Keratinocyte (primary cell): ENCODE measurements at regions not wholly inside any gene's neighbourhood (a gene's known extent, or its start where the extent isn't known, plus 50 kb on each side); places are given as distances from the start of the nearest gene placed in this dataset.

Experiments
- CTCF ChIP-seq, 3 experiments: IDR thresholded peaks in 1 of 3; conservative IDR thresholded peaks in 1 of 3; optimal IDR thresholded peaks in 1 of 3; 2 replicates in 2 of 3; 3 replicates in 1 of 3; pipeline versions ENCODE3 to v1.5.1; 2011; ENCODE audit warnings: low read length in 3 of 3, mild to moderate bottlenecking in 3 of 3, moderate library complexity in 2 of 3, control low read depth in 1 of 3, inconsistent platforms in 1 of 3; ENCODE audit not compliant: insufficient read depth in 2 of 3; ENCODE audit errors: extremely low read depth in 1 of 3
- EZH2 ChIP-seq: IDR thresholded peaks from one replicate; pipeline ENCODE4 v1.6.1; 2012; ENCODE audit warnings: inconsistent platforms, mild to moderate bottlenecking, low read length, moderate library complexity

- TF ChIP-seq CTCF (optimal IDR thresholded peaks at IDR 0.05 in 1 of 3, IDR thresholded peaks at IDR 0.05 in 1 of 3, conservative IDR thresholded peaks at IDR 0.05 in 1 of 3; ENCODE audit: extremely low read depth in 1 of 3, insufficient read depth in 2 of 3, low read length in 3 of 3): no peak
- no peak for TF ChIP-seq EZH2
Measured at GRCh38 chrX:35289952-35290351, 347.4 kb downstream of the FAM47B start.
